GM12878 (cell line): ENCODE measurements at regions not wholly inside any gene's neighbourhood (a gene's known extent, or its start where the extent isn't known, plus 50 kb on each side); places are given as distances from the start of the nearest gene placed in this dataset.
"Not testable (repeated sequence)": the region's sequence is repeated elsewhere in the genome, so short reads cannot be mapped to it uniquely, and the experiment has no call there.

Experiments used
- ATAC-seq: fragments of 200-7000 bp; cut with Tn5 transposase; 3 replicates; pipeline ENCODE4 v1.9.1; 2020; ENCODE audit warnings: mild to moderate bottlenecking, moderate library complexity
- BruUV-seq: library from RNA; stranded (reverse); fragments of 400-500 nt; replicated peaks from 2 replicates; lab custom pipeline; 2021; lab: Mats Ljungman, UMichigan
- CTCF ChIA-PET: fragments of 300-600 bp; sonication (Branson Sonifier 250); formaldehyde crosslinking; extraction: SDS; loops from one replicate; lab custom pipeline; 2021; ENCODE audit warnings: inconsistent platforms; lab: Yijun Ruan, JAX
- POLR2A ChIA-PET: fragments of 350-600 bp; formaldehyde crosslinking; extraction: SDS; loops from one replicate; lab custom pipeline; 2021; ENCODE audit warnings: inconsistent platforms; lab: Charles Lee
- RAD21 ChIA-PET: fragments of 300-600 bp; sonication (Branson Sonifier 250); formaldehyde crosslinking; loops from one replicate; lab custom pipeline; 2023; ENCODE audit warnings: antibody characterized with exemption; ENCODE audit not compliant: unreplicated experiment; lab: Charles Lee
- SMC1A ChIA-PET: fragments of 300-600 bp; sonication (Branson Sonifier 250); formaldehyde crosslinking; loops from one replicate; lab custom pipeline; 2023; ENCODE audit not compliant: unreplicated experiment, uncharacterized antibody; lab: Charles Lee
- DNase-seq: peaks from one replicate; pipeline ENCODE4 v3.0.0-alpha.2; 2011; ENCODE audit warnings: low read depth, low spot score
- FAIRE-seq: peaks from 3 replicates; lab custom pipeline; 2011; peaks lifted over from hg19 to GRCh38; lab: Jason Lieb, UNC
- H2AFZ ChIP-seq: 2 replicates; pipeline ENCODE4 v1.6.0; 2011; ENCODE audit warnings: low read depth, low read length, control low read depth; ENCODE audit not compliant: control insufficient read depth
- H3K27ac ChIP-seq: 2 replicates; pipeline ENCODE4 v1.5.1; 2011; ENCODE audit warnings: control low read depth; ENCODE audit not compliant: control insufficient read depth, insufficient read depth
- H3K27me3 ChIP-seq, 2 experiments: replicated peaks in 1 of 2; 2 replicates each; pipeline versions ENCODE4 v1.6.0 to v1.6.1; 2011; ENCODE audit warnings: low read length in 1 of 2; ENCODE audit not compliant: control insufficient read depth in 2 of 2, insufficient read depth in 2 of 2
- H3K36me3 ChIP-seq, 2 experiments: 2 replicates each; pipeline ENCODE4 v1.5.1; 2011; ENCODE audit warnings: low read length in 1 of 2; ENCODE audit not compliant: control insufficient read depth in 2 of 2, insufficient read depth in 2 of 2
- H3K4me1 ChIP-seq: 2 replicates; pipeline ENCODE4 v1.6.1; 2011; ENCODE audit warnings: mild to moderate bottlenecking, low read length, moderate library complexity, mixed read lengths; ENCODE audit not compliant: control insufficient read depth, insufficient read depth
- H3K4me2 ChIP-seq: 2 replicates; pipeline ENCODE4 v1.6.0; 2011; ENCODE audit warnings: control low read depth; ENCODE audit not compliant: control insufficient read depth, insufficient read depth
- H3K4me3 ChIP-seq: fragments of 200-600 bp; sonication (generic); 2 replicates; pipeline ENCODE4 v1.5.1; 2016
- H3K79me2 ChIP-seq: 2 replicates; pipeline ENCODE4 v1.6.0; 2011; ENCODE audit warnings: low read length; ENCODE audit not compliant: control insufficient read depth, insufficient read depth
- H3K9ac ChIP-seq: 2 replicates; pipeline ENCODE4 v1.8.0; 2011; ENCODE audit warnings: low read length, control low read depth, mixed read lengths; ENCODE audit not compliant: control insufficient read depth, insufficient read depth
- H3K9me3 ChIP-seq: replicated peaks from 3 replicates; pipeline ENCODE4 v1.5.1; 2011; ENCODE audit warnings: mild to moderate bottlenecking, low read length; ENCODE audit not compliant: control insufficient read depth, insufficient read depth
- H4K20me1 ChIP-seq: 2 replicates; pipeline ENCODE4 v1.6.0; 2011; ENCODE audit not compliant: control insufficient read depth, insufficient read depth
- TAF1 ChIP-seq: IDR thresholded peaks from 2 replicates; pipeline ENCODE4 v1.6.1; 2011; ENCODE audit warnings: mild to moderate bottlenecking, low read depth, low read length, borderline replicate concordance
- ZNF274 ChIP-seq: IDR thresholded peaks from one replicate; pipeline ENCODE4 v1.8.0; 2011; ENCODE audit not compliant: insufficient read length, insufficient read depth
- WGBS: methylation state at CpG from one replicate; pipeline ENCODE4 v1.1.6; 2016; ENCODE audit warnings: low lambda C conversion rate; ENCODE audit not compliant: insufficient replicate concordance, insufficient coverage; ENCODE audit errors: missing lambda C conversion rate; 5-methylcytosine and 5-hydroxymethylcytosine counted together
- in situ Hi-C: fragments of 300-500 bp; cut with MboI; formaldehyde crosslinking; loops from 9 replicates; pipeline ENCODE4 v1.14.3; 2018; ENCODE audit warnings: mixed read lengths
- intact Hi-C: fragments of 100-400 bp; cut with micrococcal nuclease; formaldehyde crosslinking; loops from one replicate; pipeline ENCODE4 v1.14.2; 2022; ENCODE audit not compliant: unreplicated experiment
- TF ChIP-seq, protein P1 (sequence below): IDR thresholded peaks from 2 replicates; pipeline ENCODE4 v1.6.1; 2012; ENCODE audit warnings: low read depth, low read length, improper control_type of control experiment

DNA sequence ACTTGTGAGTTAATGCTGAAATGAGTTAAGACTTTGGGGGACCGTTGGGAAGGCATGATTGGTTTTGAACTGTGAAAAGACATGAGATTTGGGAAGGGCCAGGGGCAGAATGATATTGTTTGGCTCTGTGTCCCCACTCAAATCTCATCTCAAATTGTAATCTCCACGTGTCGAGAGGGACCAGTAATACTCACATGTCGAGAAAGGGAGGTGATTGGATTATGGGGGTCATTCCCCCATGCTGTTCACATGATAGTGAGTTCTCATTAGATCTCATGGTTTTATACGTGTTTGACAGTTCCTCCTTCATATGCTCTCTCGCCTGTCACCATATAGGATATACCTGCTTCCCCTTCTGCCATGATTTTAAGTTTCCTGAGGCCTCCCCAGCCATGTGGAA lies 245.3 kb downstream of the CGGBP1 start:
- POLR2A ChIA-PET, H3K4me2 ChIP-seq, H3K79me2 ChIP-seq, H3K4me3 ChIP-seq, H4K20me1 ChIP-seq, SMC1A ChIA-PET, ATAC-seq, H2AFZ ChIP-seq, DNase-seq, H3K4me1 ChIP-seq, RAD21 ChIA-PET, in situ Hi-C loops, FAIRE-seq, intact Hi-C loops, BruUV-seq, H3K9me3 ChIP-seq, H3K36me3 ChIP-seq, H3K27me3 ChIP-seq, H3K27ac ChIP-seq, CTCF ChIA-PET, H3K9ac ChIP-seq: not testable (repeated sequence)
- 7% methylated on average over 6 of the region's 6 CpGs for WGBS

DNA sequence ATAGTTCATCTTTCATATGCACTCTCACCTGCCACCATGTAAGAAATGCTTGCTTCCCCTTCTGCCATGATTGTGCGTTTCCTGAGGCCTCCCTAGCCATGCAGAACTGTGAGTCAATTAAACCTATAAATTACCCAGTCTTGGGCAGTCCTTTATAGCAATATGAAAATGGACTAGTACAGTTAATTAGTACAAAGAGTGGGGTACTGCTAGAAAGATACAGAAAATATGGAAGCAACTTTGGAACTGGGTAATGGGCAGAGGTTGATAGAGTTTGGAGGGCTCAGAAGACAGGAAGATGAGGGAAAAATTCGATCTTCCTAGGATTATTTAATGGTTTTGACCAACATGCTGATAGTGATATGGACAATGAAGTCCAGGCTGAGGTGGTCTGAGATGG lies 246.9 kb downstream of the CGGBP1 start:
- no peak for TF ChIP-seq TAF1
- TF ChIP-seq, protein P1, sequence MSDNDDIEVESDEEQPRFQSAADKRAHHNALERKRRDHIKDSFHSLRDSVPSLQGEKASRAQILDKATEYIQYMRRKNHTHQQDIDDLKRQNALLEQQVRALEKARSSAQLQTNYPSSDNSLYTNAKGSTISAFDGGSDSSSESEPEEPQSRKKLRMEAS: no peak
- TF ChIP-seq ZNF274: no peak
- no peaks in the 10 kb centered on the region for H3K79me2 ChIP-seq
- H2AFZ ChIP-seq: no peak overlapping the region
- RAD21 ChIA-PET: no interaction called here
- no peaks in the 10 kb centered on the region for H4K20me1 ChIP-seq
- H3K4me1 ChIP-seq: no peaks in the 10 kb centered on the region
- no peaks in the 10 kb centered on the region for H3K27me3 ChIP-seq
- no peak overlapping the region for H3K4me3 ChIP-seq
- ATAC-seq (no peak), FAIRE-seq (no peak), DNase-seq (no peak)
- in situ Hi-C loops (no loop called here), intact Hi-C loops (no loop called here)
- POLR2A ChIA-PET: no interaction called here
- CTCF ChIA-PET: no interaction called here
- SMC1A ChIA-PET: no interaction called here
- no peak overlapping the region for H3K27ac ChIP-seq
- 0% methylated on average over 2 of the region's 2 CpGs for WGBS
- H3K36me3 ChIP-seq: no peaks in the 10 kb centered on the region
- no TSS peak for BruUV-seq
- no peak overlapping the region for H3K9ac ChIP-seq
- H3K9me3 ChIP-seq: no peaks in the 10 kb centered on the region
- no peak overlapping the region for H3K4me2 ChIP-seq
